ENCODE measurements at regions not wholly inside any gene's neighbourhood (a gene's known extent, or its start where the extent isn't known, plus 50 kb on each side); places are given as distances from the start of the nearest gene placed in this dataset.

DNA sequence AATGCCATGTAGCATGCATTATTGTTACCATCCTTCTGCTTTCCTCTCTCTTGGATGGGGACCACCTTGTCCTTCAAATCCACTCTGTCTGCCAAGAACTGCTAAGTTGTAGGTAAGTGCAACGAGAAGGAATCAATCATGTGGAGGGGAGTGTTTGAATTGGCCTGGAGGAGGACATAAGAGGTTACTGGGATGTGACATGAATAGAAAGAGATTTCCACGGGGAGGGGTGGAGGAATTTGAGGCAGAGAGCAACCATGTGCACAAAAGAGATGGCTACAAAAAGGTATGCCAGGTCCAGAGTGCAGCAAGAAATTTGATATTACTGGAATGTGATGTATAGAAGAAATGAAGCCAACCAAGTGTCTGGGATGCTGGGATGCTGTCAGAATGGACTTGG, 648.9 kb upstream of the KLF4 start:
- no peak for DNase-seq (ENCODE audit: low spot score)
- TF ChIP-seq, protein P1, sequence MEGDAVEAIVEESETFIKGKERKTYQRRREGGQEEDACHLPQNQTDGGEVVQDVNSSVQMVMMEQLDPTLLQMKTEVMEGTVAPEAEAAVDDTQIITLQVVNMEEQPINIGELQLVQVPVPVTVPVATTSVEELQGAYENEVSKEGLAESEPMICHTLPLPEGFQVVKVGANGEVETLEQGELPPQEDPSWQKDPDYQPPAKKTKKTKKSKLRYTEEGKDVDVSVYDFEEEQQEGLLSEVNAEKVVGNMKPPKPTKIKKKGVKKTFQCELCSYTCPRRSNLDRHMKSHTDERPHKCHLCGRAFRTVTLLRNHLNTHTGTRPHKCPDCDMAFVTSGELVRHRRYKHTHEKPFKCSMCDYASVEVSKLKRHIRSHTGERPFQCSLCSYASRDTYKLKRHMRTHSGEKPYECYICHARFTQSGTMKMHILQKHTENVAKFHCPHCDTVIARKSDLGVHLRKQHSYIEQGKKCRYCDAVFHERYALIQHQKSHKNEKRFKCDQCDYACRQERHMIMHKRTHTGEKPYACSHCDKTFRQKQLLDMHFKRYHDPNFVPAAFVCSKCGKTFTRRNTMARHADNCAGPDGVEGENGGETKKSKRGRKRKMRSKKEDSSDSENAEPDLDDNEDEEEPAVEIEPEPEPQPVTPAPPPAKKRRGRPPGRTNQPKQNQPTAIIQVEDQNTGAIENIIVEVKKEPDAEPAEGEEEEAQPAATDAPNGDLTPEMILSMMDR (IDR thresholded peaks at IDR 0.05; ENCODE audit: extremely low read depth, missing control alignments) = no peak

DNA sequence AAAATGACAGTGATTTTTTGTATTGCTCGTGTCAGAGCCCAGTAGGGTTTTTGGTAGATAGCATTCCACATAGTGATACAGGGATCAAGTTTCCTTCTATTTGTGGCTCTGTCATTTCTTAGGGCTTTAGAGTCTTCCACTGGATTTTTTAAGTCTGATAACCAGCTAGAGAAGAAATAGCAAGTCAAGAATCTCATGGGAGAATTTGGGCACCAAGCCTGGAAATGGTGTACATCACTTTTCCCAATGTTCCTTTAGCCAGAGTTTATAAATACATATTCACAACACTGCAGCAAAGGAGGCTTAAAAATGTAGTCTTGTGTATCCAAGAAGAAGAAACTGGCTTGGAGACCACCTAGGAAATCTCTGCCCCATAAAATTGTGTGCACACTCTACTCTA, 647.1 kb upstream of the KLF4 start:
- TF ChIP-seq, protein P1 (IDR thresholded peaks at IDR 0.05; ENCODE audit: extremely low read depth, missing control alignments) = no peak

GRCh38 chr9:108134486-108135128, 645.0 kb upstream of the KLF4 start:
- DNase-seq (ENCODE audit: low spot score) = no peak
- TF ChIP-seq, protein P1 (IDR thresholded peaks at IDR 0.05; ENCODE audit: extremely low read depth, missing control alignments) = no peak

More for the DNA sequence above, 647.1 kb upstream of the KLF4 start:
- no peak for DNase-seq (ENCODE audit: low spot score)

- no peak for DNase-seq (ENCODE audit: low spot score)
- TF ChIP-seq, protein P1 (IDR thresholded peaks at IDR 0.05; ENCODE audit: extremely low read depth, missing control alignments) = no peak
These were observed 644.1 kb upstream of the KLF4 start for GRCh38 chr9:108133680-108134079.

DNA sequence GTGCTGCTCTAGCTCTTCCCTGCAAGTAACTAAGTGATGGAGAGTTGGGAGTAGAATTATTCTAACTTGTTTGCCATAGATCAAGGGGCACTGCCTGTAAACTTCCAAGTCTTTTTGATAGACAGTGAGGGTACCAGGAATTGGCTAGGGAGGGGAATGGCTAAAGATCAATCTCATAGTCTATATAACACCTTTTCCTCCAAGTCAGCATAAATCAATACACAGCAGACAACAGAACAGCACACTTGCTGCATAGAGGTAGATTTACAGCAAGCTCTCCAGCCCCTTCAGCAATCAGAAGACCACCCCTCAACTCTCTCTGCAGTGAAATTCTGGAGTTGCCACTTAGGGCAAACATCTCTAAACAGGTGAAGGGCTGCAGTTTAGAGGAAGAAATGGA, 643.5 kb upstream of the KLF4 start:
- no peak for DNase-seq (ENCODE audit: low spot score)
- TF ChIP-seq, protein P1 (IDR thresholded peaks at IDR 0.05; ENCODE audit: extremely low read depth, missing control alignments) = no peak

DNA sequence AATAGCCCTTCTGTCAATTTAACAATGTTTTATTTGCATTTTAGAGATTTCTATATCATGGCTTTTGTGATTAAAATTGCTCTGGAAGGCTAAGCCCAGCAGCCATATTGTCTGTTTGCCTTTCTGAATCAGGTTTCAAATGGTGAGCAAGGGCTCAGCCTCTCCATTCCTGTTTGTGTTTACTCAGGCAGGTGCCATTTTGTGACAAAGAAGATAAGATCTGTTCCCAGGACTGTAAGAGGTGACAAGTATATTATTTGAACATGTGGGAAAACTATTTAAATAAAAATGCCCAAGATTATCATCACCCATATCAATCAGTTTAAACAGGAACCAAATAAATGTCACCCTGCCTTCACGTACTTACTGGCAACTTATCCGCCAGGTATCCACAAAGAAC, 641.3 kb upstream of the KLF4 start:
- DNase-seq (ENCODE audit: low spot score) = no peak
- TF ChIP-seq, protein P1 (IDR thresholded peaks at IDR 0.05; ENCODE audit: extremely low read depth, missing control alignments) = no peak

- DNase-seq (ENCODE audit: low spot score) = no peak
- TF ChIP-seq, protein P1 (IDR thresholded peaks at IDR 0.05; ENCODE audit: extremely low read depth, missing control alignments) = no peak
These were observed 636.1 kb upstream of the KLF4 start for GRCh38 chr9:108125625-108126024.
